ENCODE measurements at regions not wholly inside any gene's neighbourhood (a gene's known extent, or its start where the extent isn't known, plus 50 kb on each side); places are given as distances from the start of the nearest gene placed in this dataset.

DNA sequence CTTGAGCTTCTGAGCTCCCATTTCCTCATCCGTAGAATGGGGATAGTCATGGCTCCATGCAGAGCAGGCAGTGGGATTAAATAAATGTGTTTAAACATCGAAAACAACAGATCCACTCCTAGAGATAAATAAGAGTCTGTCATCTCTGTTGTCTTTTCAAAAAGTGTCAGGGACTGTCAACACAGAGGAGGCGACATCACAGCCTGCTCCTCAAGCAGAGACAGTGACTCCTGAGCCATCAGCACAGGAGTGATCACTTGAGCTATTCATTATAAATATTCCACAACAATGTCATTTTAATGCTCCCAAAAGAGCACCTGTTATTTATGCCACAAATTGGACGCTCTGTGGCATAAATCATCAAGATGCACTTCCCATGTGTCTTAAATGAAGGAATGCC is 605.6 kb upstream of the CDH5 start:
- Histone ChIP-seq H2BK20ac (ENCODE audit: low read depth, low read length) (no peak overlapping the region), H4K8ac (ENCODE audit: low read depth in 2 of 2, low read length in 2 of 2) (no peak overlapping the region), H3K4me2 (ENCODE audit: low read depth, low read length) (no peak overlapping the region), H3K9me1 (ENCODE audit: insufficient read depth, low read length) (no peaks in the 10 kb centered on the region), H3K27ac (ENCODE audit: insufficient read depth, low read length) (no peak overlapping the region), H4K20me1 (ENCODE audit: insufficient read depth, low read length) (no peaks in the 10 kb centered on the region), H2BK120ac (ENCODE audit: low read depth, low read length) (no peak overlapping the region), H2AK9ac (replicated peaks; ENCODE audit: low read depth, low read length, poor library complexity) (no peak overlapping the region), H2AK5ac (ENCODE audit: low read depth, low read length) (no peak overlapping the region), H2BK15ac (ENCODE audit: low read depth, low read length) (no peak overlapping the region), H3K23ac (ENCODE audit: low read depth, low read length) (no peak overlapping the region), H3K36me3 (ENCODE audit: control insufficient read depth, insufficient read depth, low read length) (no peaks in the 10 kb centered on the region), H3K9me3 (ENCODE audit: control insufficient read depth, insufficient read depth, low read length) (no peaks in the 10 kb centered on the region), H3K18ac (ENCODE audit: low read depth, low read length) (no peak overlapping the region), H4K91ac (ENCODE audit: insufficient read depth, low read depth, low read length) (no peak overlapping the region), H3K9ac (ENCODE audit: low read depth, low read length) (no peak overlapping the region), H3K4me3 (ENCODE audit: insufficient read depth, low read depth, low read length) (no peak overlapping the region), H3K56ac (ENCODE audit: extremely low read depth, insufficient read depth, low read length) (no peak overlapping the region), H3K27me3 (ENCODE audit: control insufficient read depth, insufficient read depth, low read length) (no peaks in the 10 kb centered on the region), H2AFZ (replicated peaks; ENCODE audit: low read length, poor library complexity) (no peak overlapping the region), H3K79me1 (ENCODE audit: low read depth in 1 of 2, low read length in 2 of 2) (no peaks in the 10 kb centered on the region), H2BK5ac (ENCODE audit: low read depth, low read length, poor library complexity, severe bottlenecking) (no peak overlapping the region), H4K5ac (ENCODE audit: low read depth, low read length) (no peak overlapping the region), H3K4me1 (ENCODE audit: control insufficient read depth, insufficient read depth, low read length) (peaks cover 2% of the 10 kb centered on the region; the same call in 1 of the 2 replicates), H3K14ac (replicated peaks; ENCODE audit: low read depth, low read length) (no peak overlapping the region), H3K4ac (ENCODE audit: low read depth, low read length) (no peak overlapping the region)
- no TSS peak for BruUV-seq (replicated peaks)
- in situ Hi-C loops (cut with MboI; ENCODE audit: low sequenced_read_pairs) = no loop called here
- no peak for DNase-seq
- no peak for ATAC-seq (ENCODE audit: low read depth)
- intact Hi-C loops (cut with micrococcal nuclease) = no loop called here
- TF ChIP-seq BHLHE40 (IDR thresholded peaks at IDR 0.05; ENCODE audit: low read depth, low read length) (no peak), CEBPB (IDR thresholded peaks at IDR 0.05; ENCODE audit: low read depth, low read length) (no peak)
- ChIA-PET POLR2A (ENCODE audit: unreplicated experiment) (no interaction called here), CTCF (no interaction called here)
- 50% methylated on average over 1 of the region's 4 CpGs; no CpG with 5 or more reads in 1 of the 2 experiments for WGBS, 2 experiments (ENCODE audit: extremely low coverage in 2 of 2, insufficient read length in 1 of 2)
- dilution Hi-C loops (cut with HindIII; ENCODE audit: low sequenced_read_pairs, unreplicated experiment) = no loop called here
